ENCODE measurements at regions not wholly inside any gene's neighbourhood (a gene's known extent, or its start where the extent isn't known, plus 50 kb on each side); places are given as distances from the start of the nearest gene placed in this dataset.

- TF ChIP-seq NFIX (CRISPR knock-in tag; IDR thresholded peaks at IDR 0.05; ENCODE audit: low read depth) (no peak), CHD1 (IDR thresholded peaks at IDR 0.05; ENCODE audit: low read length) (no peak), NR3C1 (CRISPR knock-in tag; IDR thresholded peaks at IDR 0.05) (no peak), PYGO2 (tag; IDR thresholded peaks at IDR 0.05) (no peak), MAFF (IDR thresholded peaks at IDR 0.05; ENCODE audit: low read length) (no peak), ZNF395 (CRISPR knock-in tag; IDR thresholded peaks at IDR 0.05) (0 out of 2 replicates have a peak, but pooled peaks have one; percentile 37), NR2C1 (IDR thresholded peaks at IDR 0.05) (no peak), NR2C1 (tag; IDR thresholded peaks at IDR 0.05) (no peak), CGGBP1 (CRISPR knock-in tag; IDR thresholded peaks at IDR 0.05) (no peak), NFE2 (IDR thresholded peaks at IDR 0.05; ENCODE audit: low read depth) (no peak), ARNT (IDR thresholded peaks at IDR 0.05) (no peak), HOMEZ (CRISPR knock-in tag; IDR thresholded peaks at IDR 0.05) (no peak), STAG1 (CRISPR knock-in tag; IDR thresholded peaks at IDR 0.05; ENCODE audit: borderline replicate concordance) (no peak), GMEB1 (CRISPR knock-in tag; IDR thresholded peaks at IDR 0.05) (no peak), XRCC3 (IDR thresholded peaks at IDR 0.05) (no peak), MTF1 (CRISPR knock-in tag; IDR thresholded peaks at IDR 0.05; ENCODE audit: borderline replicate concordance) (no peak), NR1H2 (CRISPR knock-in tag; IDR thresholded peaks at IDR 0.05) (no peak), CREB1 (IDR thresholded peaks at IDR 0.05) (no peak), CREB1 (CRISPR knock-in tag; IDR thresholded peaks at IDR 0.05) (0 out of 2 replicates have a peak, but pooled peaks have one; percentile 30), TAF9B (IDR thresholded peaks at IDR 0.05; ENCODE audit: partially characterized antibody) (no peak), SIX5 (IDR thresholded peaks at IDR 0.05; ENCODE audit: borderline replicate concordance in 1 of 2, insufficient read depth in 1 of 2, low read depth in 1 of 2, low read length in 2 of 2) (no peak), ARID3A (IDR thresholded peaks at IDR 0.05; ENCODE audit: borderline replicate concordance, low read depth, low read length) (no peak), ZNF696 (CRISPR knock-in tag; conservative IDR thresholded peaks at IDR 0.05) (no peak), CCNT2 (IDR thresholded peaks at IDR 0.05; ENCODE audit: borderline replicate concordance, extremely low read depth, insufficient read length, low read depth, low read length) (no peak), NCOR1 (IDR thresholded peaks at IDR 0.05) (no peak)
Measured at GRCh38 chr3:41102053-41102556, 97.2 kb upstream of the CTNNB1 start (continued).
